ENCODE measurements at regions not wholly inside any gene's neighbourhood (a gene's known extent, or its start where the extent isn't known, plus 50 kb on each side); places are given as distances from the start of the nearest gene placed in this dataset.

DNA sequence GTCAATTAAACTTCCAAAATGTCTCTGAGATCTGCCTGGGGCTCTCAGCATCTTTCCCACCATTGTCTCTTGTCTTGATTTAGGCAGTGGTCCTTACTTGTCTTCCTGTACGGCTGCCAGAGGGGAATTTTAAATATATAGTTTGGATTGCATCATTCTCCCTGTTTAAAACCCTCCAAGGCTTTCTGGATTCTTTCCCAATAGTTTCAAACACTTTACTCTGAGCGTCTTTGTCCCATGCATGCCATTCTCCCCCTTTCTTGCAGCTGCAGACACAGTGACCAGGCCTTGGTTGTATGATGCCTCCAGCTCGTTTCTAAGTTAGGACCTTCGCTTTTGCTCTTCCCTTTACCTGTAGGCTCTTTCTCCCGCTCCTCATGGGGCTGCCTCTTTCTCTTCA lies 323.3 kb upstream of the CTNNB1 start:
- H3K27ac ChIP-seq (ENCODE audit: low read depth in 1 of 3, low read length in 2 of 3) = no peak overlapping the region
- 80 to 92% (median 80%) methylated on average over 5 of the region's 5 CpGs for WGBS, 3 donors
- H3K27me3 ChIP-seq (ENCODE audit: control insufficient read depth in 3 of 3, insufficient read depth in 3 of 3, low read length in 3 of 3) = no peaks in the 10 kb centered on the region
- H3K9me3 ChIP-seq (ENCODE audit: control insufficient read depth in 2 of 2, insufficient read depth in 1 of 2, low read depth in 1 of 2, low read length in 1 of 2) = no peaks in the 10 kb centered on the region
- no peak for FAIRE-seq
- no peak overlapping the region for H3K4me3 ChIP-seq (ENCODE audit: low read depth in 1 of 3, low read length in 3 of 3)
- DNase-seq = no peak
- no peaks in the 10 kb centered on the region for H3K36me3 ChIP-seq (ENCODE audit: control insufficient read depth in 3 of 3, insufficient read depth in 2 of 3, low read depth in 1 of 3, low read length in 3 of 3)
- H3K4me1 ChIP-seq (ENCODE audit: control insufficient read depth in 3 of 3, insufficient read depth in 2 of 3, low read depth in 1 of 3, low read length in 2 of 3) = peaks cover 0 to 5% (median 3%) of the 10 kb centered on the region in 3 donors

- FAIRE-seq = no peak
- H3K36me3 ChIP-seq (ENCODE audit: control insufficient read depth in 3 of 3, insufficient read depth in 2 of 3, low read depth in 1 of 3, low read length in 3 of 3) = no peaks in the 10 kb centered on the region
- H3K27ac ChIP-seq (ENCODE audit: low read depth in 1 of 3, low read length in 2 of 3) = no peak overlapping the region
Measured at GRCh38 chr3:40876496-40876895, 322.8 kb upstream of the CTNNB1 start.

DNA sequence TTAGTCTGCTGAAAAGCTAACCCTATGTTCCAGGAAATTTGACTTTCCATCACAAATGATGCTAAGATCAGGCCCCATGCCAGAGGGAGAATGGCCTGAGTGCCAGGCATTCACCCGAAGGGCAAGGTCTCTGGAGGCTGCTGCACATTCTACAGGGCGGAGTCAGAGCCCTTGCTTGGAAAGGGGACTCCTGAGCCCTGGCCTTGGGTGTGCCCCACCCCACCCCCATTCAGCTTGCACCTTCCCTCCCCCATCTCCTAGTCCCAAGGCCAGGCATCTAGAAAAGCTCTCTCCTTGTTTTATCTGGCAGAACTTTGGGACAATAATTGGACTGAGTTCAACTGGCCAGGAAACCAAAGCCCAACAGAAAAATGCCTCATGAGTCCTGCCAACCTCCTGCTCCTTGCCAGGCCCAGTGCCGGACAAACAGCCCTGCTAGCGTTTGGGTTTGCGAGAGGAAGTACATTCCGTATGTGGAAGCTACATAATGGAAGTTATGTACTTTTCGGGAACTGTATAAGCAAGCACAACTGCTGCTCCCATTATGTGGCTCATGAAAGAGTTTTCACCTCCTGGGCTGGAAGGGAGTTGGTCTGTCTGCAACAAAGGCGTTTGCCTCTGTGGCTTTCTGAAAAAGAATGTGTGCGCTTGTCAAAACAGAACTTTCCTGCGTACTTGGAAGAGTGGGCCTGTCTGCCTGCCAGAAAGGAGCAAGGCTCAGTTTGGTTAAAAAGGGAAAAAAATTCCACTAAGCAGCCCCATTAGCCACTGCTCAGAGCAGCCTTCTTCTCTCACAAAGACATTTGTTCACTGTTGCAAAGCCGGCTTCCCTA lies 321.5 kb upstream of the CTNNB1 start:
- Histone ChIP-seq H3K27ac (ENCODE audit: low read depth in 1 of 3, low read length in 2 of 3) (peak overlapping the region in 1 of 3 donors; percentile 66), H3K27me3 (ENCODE audit: control insufficient read depth in 3 of 3, insufficient read depth in 3 of 3, low read length in 3 of 3) (no peaks in the 10 kb centered on the region), H3K9me3 (ENCODE audit: control insufficient read depth in 2 of 2, insufficient read depth in 1 of 2, low read depth in 1 of 2, low read length in 1 of 2) (no peaks in the 10 kb centered on the region), H3K4me1 (ENCODE audit: control insufficient read depth in 3 of 3, insufficient read depth in 2 of 3, low read depth in 1 of 3, low read length in 2 of 3) (peaks cover 0 to 5% (median 3%) of the 10 kb centered on the region in 3 donors), H3K4me3 (ENCODE audit: low read depth in 1 of 3, low read length in 3 of 3) (no peak overlapping the region), H3K36me3 (ENCODE audit: control insufficient read depth in 3 of 3, insufficient read depth in 2 of 3, low read depth in 1 of 3, low read length in 3 of 3) (no peaks in the 10 kb centered on the region)
- peak; percentile 14 to 77 for DNase-seq
- 47 to 50% (median 49%) methylated on average over 11 of the region's 11 CpGs for WGBS, 3 donors
- no peak for FAIRE-seq

More at GRCh38 chr3:40876496-40876895, 322.8 kb upstream of the CTNNB1 start:
- no peak for DNase-seq
- no peak overlapping the region for H3K4me3 ChIP-seq (ENCODE audit: low read depth in 1 of 3, low read length in 3 of 3)
- H3K9me3 ChIP-seq (ENCODE audit: control insufficient read depth in 2 of 2, insufficient read depth in 1 of 2, low read depth in 1 of 2, low read length in 1 of 2) = no peaks in the 10 kb centered on the region
- H3K4me1 ChIP-seq (ENCODE audit: control insufficient read depth in 3 of 3, insufficient read depth in 2 of 3, low read depth in 1 of 3, low read length in 2 of 3) = peaks cover 0 to 5% (median 3%) of the 10 kb centered on the region in 3 donors
- no peaks in the 10 kb centered on the region for H3K27me3 ChIP-seq (ENCODE audit: control insufficient read depth in 3 of 3, insufficient read depth in 3 of 3, low read length in 3 of 3)
- WGBS, 3 donors = 95 to 100% (median 96%) methylated on average over 2 of the region's 2 CpGs

DNA sequence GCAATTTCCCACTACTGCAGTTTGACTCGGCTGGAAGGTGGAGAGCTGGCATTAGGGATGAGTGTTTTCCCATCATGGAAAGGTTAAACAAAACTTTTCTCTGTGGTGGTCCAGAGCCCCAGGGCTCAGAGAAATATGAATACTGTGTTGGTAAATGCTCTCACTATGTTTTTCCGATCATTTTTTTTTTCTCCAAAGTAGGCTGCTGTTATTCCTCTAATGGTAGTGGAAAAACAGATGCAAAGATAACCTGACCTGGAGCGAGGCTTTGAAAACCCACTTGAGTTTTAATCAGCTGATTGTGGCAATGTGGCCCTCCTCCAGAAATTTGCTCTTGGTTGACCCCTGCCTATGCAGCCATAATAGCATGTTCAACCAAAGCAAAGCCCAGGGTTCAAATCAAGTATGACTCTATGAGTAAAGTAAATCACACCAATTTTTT lies 320.8 kb upstream of the CTNNB1 start:
- Histone ChIP-seq H3K27me3 (ENCODE audit: control insufficient read depth in 3 of 3, insufficient read depth in 3 of 3, low read length in 3 of 3) (no peaks in the 10 kb centered on the region), H3K36me3 (ENCODE audit: control insufficient read depth in 3 of 3, insufficient read depth in 2 of 3, low read depth in 1 of 3, low read length in 3 of 3) (no peaks in the 10 kb centered on the region), H3K27ac (ENCODE audit: low read depth in 1 of 3, low read length in 2 of 3) (peak overlapping the region in 1 of 3 donors; percentile 66), H3K9me3 (ENCODE audit: control insufficient read depth in 2 of 2, insufficient read depth in 1 of 2, low read depth in 1 of 2, low read length in 1 of 2) (no peaks in the 10 kb centered on the region), H3K4me1 (ENCODE audit: control insufficient read depth in 3 of 3, insufficient read depth in 2 of 3, low read depth in 1 of 3, low read length in 2 of 3) (peaks cover 0 to 5% (median 3%) of the 10 kb centered on the region in 3 donors), H3K4me3 (ENCODE audit: low read depth in 1 of 3, low read length in 3 of 3) (no peak overlapping the region)
- FAIRE-seq = no peak
- 63 to 81% (median 69%) methylated on average over 3 of the region's 3 CpGs for WGBS, 3 donors
- no peak for DNase-seq

DNA sequence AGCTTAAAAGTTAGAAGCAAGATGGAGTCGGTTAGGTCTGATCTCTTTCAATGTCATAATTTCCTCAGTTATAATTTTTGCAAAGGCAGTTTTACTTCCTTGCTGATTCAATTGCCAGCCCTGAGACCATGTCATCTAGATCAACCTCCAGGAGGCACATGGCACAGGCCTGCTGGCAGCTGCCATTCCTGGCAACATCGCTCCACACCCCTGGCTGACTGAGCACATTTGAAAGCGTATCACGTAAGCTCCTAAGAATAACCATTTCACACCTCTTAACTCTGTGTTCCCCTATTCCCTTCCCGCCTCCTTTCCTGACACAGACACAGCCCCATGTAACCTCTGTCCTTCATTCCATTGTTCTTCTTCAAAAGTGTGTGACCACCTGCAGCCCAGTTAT lies 313.9 kb upstream of the CTNNB1 start:
- Histone ChIP-seq H3K9me3 (ENCODE audit: control insufficient read depth in 2 of 2, insufficient read depth in 1 of 2, low read depth in 1 of 2, low read length in 1 of 2) (no peaks in the 10 kb centered on the region), H3K27ac (ENCODE audit: low read depth in 1 of 3, low read length in 2 of 3) (no peak overlapping the region), H3K27me3 (ENCODE audit: control insufficient read depth in 3 of 3, insufficient read depth in 3 of 3, low read length in 3 of 3) (no peaks in the 10 kb centered on the region), H3K4me1 (ENCODE audit: control insufficient read depth in 3 of 3, insufficient read depth in 2 of 3, low read depth in 1 of 3, low read length in 2 of 3) (peaks cover 0 to 2% (median 0%) of the 10 kb centered on the region in 3 donors), H3K4me3 (ENCODE audit: low read depth in 1 of 3, low read length in 3 of 3) (no peak overlapping the region), H3K36me3 (ENCODE audit: control insufficient read depth in 3 of 3, insufficient read depth in 2 of 3, low read depth in 1 of 3, low read length in 3 of 3) (no peaks in the 10 kb centered on the region)
- no peak for DNase-seq
- FAIRE-seq = no peak
- 87 to 98% (median 94%) methylated on average over 5 of the region's 5 CpGs for WGBS, 3 donors

DNA sequence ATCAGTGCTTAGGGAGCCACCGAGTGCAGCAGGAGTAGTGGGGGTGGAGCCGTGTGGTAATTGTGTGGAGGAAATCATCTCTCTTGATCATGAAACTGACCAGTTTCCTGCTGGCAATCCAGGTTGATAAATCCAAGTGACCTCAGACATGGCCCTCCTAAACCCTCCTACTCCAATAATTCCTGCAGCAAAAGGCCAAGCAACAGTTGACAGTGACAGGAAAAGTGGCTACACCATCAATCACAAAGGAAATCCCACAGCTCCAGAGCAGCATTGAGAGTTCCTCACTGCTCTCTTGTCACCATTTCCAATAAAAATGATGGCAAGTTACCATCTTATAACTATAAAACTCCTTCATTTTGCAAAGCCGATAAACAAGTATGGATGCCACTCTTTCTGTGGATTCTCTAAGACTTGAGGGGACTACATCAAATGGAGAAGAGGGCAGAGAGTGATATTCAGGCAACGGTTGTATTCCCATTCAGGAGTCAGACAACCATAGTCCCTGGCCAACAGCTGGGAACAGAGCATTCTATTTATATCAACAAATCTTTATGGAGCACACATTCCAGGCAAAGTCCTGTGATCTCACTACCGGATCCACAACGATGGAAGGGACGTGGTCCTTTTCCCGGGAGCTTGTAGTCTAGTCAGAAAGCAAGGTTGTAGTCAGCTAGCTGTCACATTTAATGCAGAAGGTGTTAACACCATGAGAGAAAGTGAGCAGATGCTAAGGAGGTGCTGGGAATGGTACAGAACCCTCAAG lies 312.5 kb upstream of the CTNNB1 start:
- H3K27ac ChIP-seq (ENCODE audit: low read depth in 1 of 3, low read length in 2 of 3) = no peak overlapping the region
- peaks cover 0 to 2% (median 0%) of the 10 kb centered on the region in 3 donors for H3K4me1 ChIP-seq (ENCODE audit: control insufficient read depth in 3 of 3, insufficient read depth in 2 of 3, low read depth in 1 of 3, low read length in 2 of 3)
- FAIRE-seq = no peak

GRCh38 chr3:40891186-40891585 lies 308.1 kb upstream of the CTNNB1 start:
- DNase-seq (no peak), FAIRE-seq (no peak)
- H3K9me3 ChIP-seq (ENCODE audit: control insufficient read depth in 2 of 2, insufficient read depth in 1 of 2, low read depth in 1 of 2, low read length in 1 of 2) = no peaks in the 10 kb centered on the region
- peaks cover 0 to 2% (median 0%) of the 10 kb centered on the region in 3 donors for H3K4me1 ChIP-seq (ENCODE audit: control insufficient read depth in 3 of 3, insufficient read depth in 2 of 3, low read depth in 1 of 3, low read length in 2 of 3)
- H3K36me3 ChIP-seq (ENCODE audit: control insufficient read depth in 3 of 3, insufficient read depth in 2 of 3, low read depth in 1 of 3, low read length in 3 of 3) = no peaks in the 10 kb centered on the region
- WGBS, 3 donors = 97 to 98% (median 97%) methylated on average over 3 of the region's 3 CpGs
- H3K27ac ChIP-seq (ENCODE audit: low read depth in 1 of 3, low read length in 2 of 3) = no peak overlapping the region
- H3K4me3 ChIP-seq (ENCODE audit: low read depth in 1 of 3, low read length in 3 of 3) = no peak overlapping the region
- no peaks in the 10 kb centered on the region for H3K27me3 ChIP-seq (ENCODE audit: control insufficient read depth in 3 of 3, insufficient read depth in 3 of 3, low read length in 3 of 3)

More for the DNA sequence above, 312.5 kb upstream of the CTNNB1 start:
- 46 to 59% (median 57%) methylated on average over 8 of the region's 8 CpGs for WGBS, 3 donors
- no peaks in the 10 kb centered on the region for H3K27me3 ChIP-seq (ENCODE audit: control insufficient read depth in 3 of 3, insufficient read depth in 3 of 3, low read length in 3 of 3)
- H3K4me3 ChIP-seq (ENCODE audit: low read depth in 1 of 3, low read length in 3 of 3) = no peak overlapping the region
- no peaks in the 10 kb centered on the region for H3K36me3 ChIP-seq (ENCODE audit: control insufficient read depth in 3 of 3, insufficient read depth in 2 of 3, low read depth in 1 of 3, low read length in 3 of 3)
- no peaks in the 10 kb centered on the region for H3K9me3 ChIP-seq (ENCODE audit: control insufficient read depth in 2 of 2, insufficient read depth in 1 of 2, low read depth in 1 of 2, low read length in 1 of 2)
- DNase-seq = peak; percentile 10 to 37

DNA sequence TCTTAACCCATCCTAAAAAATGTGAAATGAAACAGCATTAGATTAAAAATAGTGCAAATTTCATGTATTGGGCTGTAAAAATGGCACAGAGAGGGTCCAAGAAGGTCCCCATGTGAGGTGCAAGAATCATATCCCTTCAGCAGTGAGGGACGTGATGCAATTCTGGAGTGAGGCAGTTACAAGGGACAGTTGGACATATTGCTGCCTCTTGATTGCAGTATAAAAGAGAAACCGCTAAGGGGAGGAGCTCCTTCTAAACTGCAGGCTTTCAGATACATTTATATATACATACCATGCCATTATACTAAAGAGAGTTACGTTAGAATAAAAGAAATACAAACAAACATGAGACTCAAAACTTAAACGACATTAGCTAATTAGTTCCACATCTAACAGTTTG lies 304.2 kb upstream of the CTNNB1 start:
- Histone ChIP-seq H3K4me3 (ENCODE audit: low read depth in 1 of 3, low read length in 3 of 3) (no peak overlapping the region), H3K4me1 (ENCODE audit: control insufficient read depth in 3 of 3, insufficient read depth in 2 of 3, low read depth in 1 of 3, low read length in 2 of 3) (no peaks in the 10 kb centered on the region), H3K9me3 (ENCODE audit: control insufficient read depth in 2 of 2, insufficient read depth in 1 of 2, low read depth in 1 of 2, low read length in 1 of 2) (no peaks in the 10 kb centered on the region), H3K36me3 (ENCODE audit: control insufficient read depth in 3 of 3, insufficient read depth in 2 of 3, low read depth in 1 of 3, low read length in 3 of 3) (no peaks in the 10 kb centered on the region), H3K27ac (ENCODE audit: low read depth in 1 of 3, low read length in 2 of 3) (no peak overlapping the region), H3K27me3 (ENCODE audit: control insufficient read depth in 3 of 3, insufficient read depth in 3 of 3, low read length in 3 of 3) (no peaks in the 10 kb centered on the region)
- DNase-seq = no peak
- 59 to 69% (median 65%) methylated on average over 4 of the region's 4 CpGs for WGBS, 3 donors
- FAIRE-seq = no peak
